ENCODE measurements at regions not wholly inside any gene's neighbourhood (a gene's known extent, or its start where the extent isn't known, plus 50 kb on each side); places are given as distances from the start of the nearest gene placed in this dataset.
"Not testable (repeated sequence)": the region's sequence is repeated elsewhere in the genome, so short reads cannot be mapped to it uniquely, and the experiment has no call there.

GRCh38 chr2:145799595-145800108, 1279.7 kb upstream of the ZEB2 start:
- DNase-seq = no peak

GRCh38 chr2:145798419-145798818, 1278.5 kb upstream of the ZEB2 start:
- DNase-seq = no peak

- no peak for DNase-seq
Measured at GRCh38 chr2:145797692-145798091, 1277.8 kb upstream of the ZEB2 start.

GRCh38 chr2:145792745-145793144, 1272.8 kb upstream of the ZEB2 start:
- no peak for DNase-seq

- DNase-seq = no peak
Measured at GRCh38 chr2:145789636-145790035, 1269.7 kb upstream of the ZEB2 start.

GRCh38 chr2:145787597-145788361, 1267.9 kb upstream of the ZEB2 start:
- not testable (repeated sequence) for DNase-seq

GRCh38 chr2:145782607-145783006, 1262.7 kb upstream of the ZEB2 start:
- not testable (repeated sequence) for DNase-seq

- DNase-seq = no peak
Measured at GRCh38 chr2:145777914-145778313, 1258.0 kb upstream of the ZEB2 start.

- DNase-seq = no peak
Measured at GRCh38 chr2:145777297-145777696, 1257.4 kb upstream of the ZEB2 start.

GRCh38 chr2:145775591-145775990, 1255.7 kb upstream of the ZEB2 start:
- DNase-seq = no peak

GRCh38 chr2:145771525-145771924, 1251.6 kb upstream of the ZEB2 start:
- no peak for DNase-seq

- no peak for DNase-seq
Measured at GRCh38 chr2:145769011-145769716, 1249.2 kb upstream of the ZEB2 start.

- DNase-seq = no peak
Measured at GRCh38 chr2:145765874-145766273, 1246.0 kb upstream of the ZEB2 start.

GRCh38 chr2:145764631-145765030, 1244.7 kb upstream of the ZEB2 start:
- DNase-seq = no peak

GRCh38 chr2:145760781-145761649, 1241.1 kb upstream of the ZEB2 start:
- DNase-seq = no peak

GRCh38 chr2:145759228-145759915, 1239.5 kb upstream of the ZEB2 start:
- no peak for DNase-seq

- no peak for DNase-seq
Measured at GRCh38 chr2:145757503-145758246, 1237.8 kb upstream of the ZEB2 start.

- no peak for DNase-seq
Measured at GRCh38 chr2:145755019-145755837, 1235.3 kb upstream of the ZEB2 start.

- no peak for DNase-seq
Measured at GRCh38 chr2:145753966-145754365, 1234.0 kb upstream of the ZEB2 start.

GRCh38 chr2:145753041-145753608, 1233.2 kb upstream of the ZEB2 start:
- DNase-seq = no peak

Data from CD4-positive, alpha-beta T cell treated with Interleukin-10 for 1 hour (primary cell).